Stimulated activated effector memory CD8-positive, alpha-beta T cell treated with anti-CD3 and anti-CD28 coated beads, Interleukin-12 subunit alpha, Interleukin-12 subunit beta, amount 100 ng/mL, for 72 hours (primary cell): ENCODE measurements at regions not wholly inside any gene's neighbourhood (a gene's known extent, or its start where the extent isn't known, plus 50 kb on each side); places are given as distances from the start of the nearest gene placed in this dataset.

Source experiments
- ATAC-seq: fragments of 150-1000 bp; cut with Tn5 transposase; 2 replicates; pipeline ENCODE4 v1.10.0; 2021
- DNase-seq, 2 donors: peaks; one replicate each; pipeline ENCODE4 v3.0.0; 2021 to 2022; ENCODE audit warnings: low spot score in 2 of 2
- H3K27ac Mint-ChIP-seq: one replicate; pipeline ENCODE4 v1.8.0; 2022; ENCODE audit warnings: mild to moderate bottlenecking, mixed read lengths
- H3K36me3 Mint-ChIP-seq: one replicate; pipeline ENCODE4 v1.8.0; 2022; ENCODE audit warnings: mild to moderate bottlenecking, mixed read lengths
- H3K4me1 Mint-ChIP-seq: one replicate; pipeline ENCODE4 v1.8.0; 2022; ENCODE audit warnings: mixed read lengths
- H3K4me3 Mint-ChIP-seq: one replicate; pipeline ENCODE4 v1.8.0; 2022; ENCODE audit warnings: mild to moderate bottlenecking, mixed read lengths
- H3K9me3 Mint-ChIP-seq: one replicate; pipeline ENCODE4 v1.8.0; 2022; ENCODE audit warnings: mixed read lengths

GRCh38 chrX:20767346-20767745, 500.6 kb upstream of the RPS6KA3 start:
- ATAC-seq: no peak
- no peak overlapping the region for H3K27ac Mint-ChIP-seq

GRCh38 chrX:20756585-20756984, 489.9 kb upstream of the RPS6KA3 start:
- no peaks in the 10 kb centered on the region for H3K4me1 Mint-ChIP-seq
- ATAC-seq (no peak), DNase-seq (no peak)
- H3K4me3 Mint-ChIP-seq: no peak overlapping the region
- no peaks in the 10 kb centered on the region for H3K9me3 Mint-ChIP-seq
- no peaks in the 10 kb centered on the region for H3K36me3 Mint-ChIP-seq
- H3K27ac Mint-ChIP-seq: no peak overlapping the region

More at GRCh38 chrX:20767346-20767745, 500.6 kb upstream of the RPS6KA3 start:
- Mint-ChIP-seq H3K36me3 (no peaks in the 10 kb centered on the region), H3K9me3 (peaks cover 2% of the 10 kb centered on the region), H3K4me3 (no peak overlapping the region), H3K4me1 (no peaks in the 10 kb centered on the region)
- no peak for DNase-seq

- no peak overlapping the region for H3K4me3 Mint-ChIP-seq
- H3K27ac Mint-ChIP-seq: no peak overlapping the region
- ATAC-seq (no peak), DNase-seq (no peak)
- no peaks in the 10 kb centered on the region for H3K9me3 Mint-ChIP-seq
- no peaks in the 10 kb centered on the region for H3K36me3 Mint-ChIP-seq
- no peaks in the 10 kb centered on the region for H3K4me1 Mint-ChIP-seq
Measured at GRCh38 chrX:20753076-20753475, 486.4 kb upstream of the RPS6KA3 start.

GRCh38 chrX:20746690-20747089, 480.0 kb upstream of the RPS6KA3 start:
- H3K4me3 Mint-ChIP-seq: no peak overlapping the region
- H3K4me1 Mint-ChIP-seq: no peaks in the 10 kb centered on the region
- H3K36me3 Mint-ChIP-seq: no peaks in the 10 kb centered on the region
- DNase-seq: no peak
- H3K27ac Mint-ChIP-seq: no peak overlapping the region
- no peaks in the 10 kb centered on the region for H3K9me3 Mint-ChIP-seq
- no peak for ATAC-seq

DNA sequence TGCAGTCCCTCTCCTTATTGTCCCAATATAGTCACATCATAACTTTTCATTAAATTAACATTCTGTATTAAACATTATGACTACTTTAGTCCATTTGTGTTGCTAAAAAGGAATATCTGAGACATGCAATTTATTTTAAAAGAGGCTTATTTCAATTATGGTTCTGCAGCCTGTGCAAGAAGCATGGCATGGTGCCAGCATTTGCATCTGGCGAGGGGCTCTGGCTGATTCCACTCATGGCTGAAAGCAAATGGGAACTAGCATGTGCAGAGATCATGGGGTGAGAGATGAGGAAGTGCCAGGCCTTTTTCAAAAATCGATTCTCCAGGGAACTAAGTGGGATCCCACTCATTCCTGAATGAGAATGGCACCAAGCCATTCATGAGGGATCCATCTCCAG, 476.3 kb upstream of the RPS6KA3 start:
- H3K4me1 Mint-ChIP-seq: no peaks in the 10 kb centered on the region
- H3K9me3 Mint-ChIP-seq: no peaks in the 10 kb centered on the region
- H3K27ac Mint-ChIP-seq: no peak overlapping the region
- ATAC-seq (no peak), DNase-seq (no peak)
- no peak overlapping the region for H3K4me3 Mint-ChIP-seq
- no peaks in the 10 kb centered on the region for H3K36me3 Mint-ChIP-seq

DNA sequence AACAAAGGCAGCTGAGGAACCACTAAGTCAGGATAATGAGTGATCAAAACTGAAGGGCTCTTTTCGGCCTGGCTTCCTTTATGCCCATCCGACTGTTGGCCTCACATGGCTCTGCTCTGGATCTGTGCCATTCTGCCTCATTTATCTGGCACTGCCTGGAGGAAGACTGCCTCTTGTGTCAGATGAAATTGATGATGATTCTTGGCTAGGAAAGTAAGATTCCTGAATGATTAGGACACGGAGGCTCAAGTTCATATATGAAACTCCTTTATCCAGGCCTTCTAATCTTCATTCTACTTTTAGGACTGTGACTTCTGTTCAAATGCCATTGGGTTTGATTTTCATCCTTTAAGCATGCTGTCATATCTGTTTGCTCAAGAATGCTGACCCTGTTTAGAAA, 475.4 kb upstream of the RPS6KA3 start:
- H3K9me3 Mint-ChIP-seq: no peaks in the 10 kb centered on the region
- no peaks in the 10 kb centered on the region for H3K36me3 Mint-ChIP-seq
- H3K27ac Mint-ChIP-seq: no peak overlapping the region
- H3K4me3 Mint-ChIP-seq: no peak overlapping the region
- no peaks in the 10 kb centered on the region for H3K4me1 Mint-ChIP-seq
- DNase-seq (no peak), ATAC-seq (no peak)

GRCh38 chrX:20740443-20740842, 473.7 kb upstream of the RPS6KA3 start:
- Mint-ChIP-seq H3K36me3 (no peaks in the 10 kb centered on the region), H3K4me3 (no peak overlapping the region), H3K9me3 (no peaks in the 10 kb centered on the region), H3K27ac (no peak overlapping the region), H3K4me1 (no peaks in the 10 kb centered on the region)
- DNase-seq (no peak), ATAC-seq (no peak)

GRCh38 chrX:20739038-20739745, 472.5 kb upstream of the RPS6KA3 start:
- no peaks in the 10 kb centered on the region for H3K4me1 Mint-ChIP-seq
- no peak overlapping the region for H3K27ac Mint-ChIP-seq
- H3K4me3 Mint-ChIP-seq: no peak overlapping the region
- no peaks in the 10 kb centered on the region for H3K9me3 Mint-ChIP-seq
- ATAC-seq: no peak
- no peaks in the 10 kb centered on the region for H3K36me3 Mint-ChIP-seq
- DNase-seq: no peak

DNA sequence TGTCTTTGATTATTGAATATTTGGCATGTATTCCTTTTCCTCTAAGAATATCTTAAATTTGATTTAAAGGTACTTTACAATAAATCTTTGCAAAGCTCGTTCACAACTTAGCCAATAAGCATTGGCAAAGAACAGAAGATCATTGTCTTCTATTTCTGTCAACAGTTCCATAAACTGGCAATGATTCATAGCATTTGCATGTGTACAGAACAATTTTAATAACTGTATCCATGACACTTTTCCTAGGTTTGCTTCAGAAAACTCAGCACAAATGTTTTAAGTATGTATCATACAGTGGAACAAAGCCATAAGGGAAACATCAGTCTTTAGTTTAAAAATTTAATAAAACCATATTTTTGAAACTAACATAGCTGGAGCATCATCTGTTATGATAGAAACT, 462.7 kb upstream of the RPS6KA3 start:
- no peak for ATAC-seq
- Mint-ChIP-seq H3K36me3 (no peaks in the 10 kb centered on the region), H3K4me1 (no peaks in the 10 kb centered on the region), H3K4me3 (no peak overlapping the region), H3K27ac (no peak overlapping the region), H3K9me3 (no peaks in the 10 kb centered on the region)
- DNase-seq: no peak

- Mint-ChIP-seq H3K27ac (no peak overlapping the region), H3K36me3 (no peaks in the 10 kb centered on the region), H3K4me1 (no peaks in the 10 kb centered on the region), H3K9me3 (no peaks in the 10 kb centered on the region), H3K4me3 (no peak overlapping the region)
- ATAC-seq: no peak
- no peak for DNase-seq
Measured at GRCh38 chrX:20727447-20727846, 460.7 kb upstream of the RPS6KA3 start.

GRCh38 chrX:20720954-20721626, 454.4 kb upstream of the RPS6KA3 start:
- Mint-ChIP-seq H3K27ac (no peak overlapping the region), H3K9me3 (peaks cover 3% of the 10 kb centered on the region), H3K4me1 (no peaks in the 10 kb centered on the region), H3K4me3 (no peak overlapping the region), H3K36me3 (no peaks in the 10 kb centered on the region)
- ATAC-seq (no peak), DNase-seq (no peak)

DNA sequence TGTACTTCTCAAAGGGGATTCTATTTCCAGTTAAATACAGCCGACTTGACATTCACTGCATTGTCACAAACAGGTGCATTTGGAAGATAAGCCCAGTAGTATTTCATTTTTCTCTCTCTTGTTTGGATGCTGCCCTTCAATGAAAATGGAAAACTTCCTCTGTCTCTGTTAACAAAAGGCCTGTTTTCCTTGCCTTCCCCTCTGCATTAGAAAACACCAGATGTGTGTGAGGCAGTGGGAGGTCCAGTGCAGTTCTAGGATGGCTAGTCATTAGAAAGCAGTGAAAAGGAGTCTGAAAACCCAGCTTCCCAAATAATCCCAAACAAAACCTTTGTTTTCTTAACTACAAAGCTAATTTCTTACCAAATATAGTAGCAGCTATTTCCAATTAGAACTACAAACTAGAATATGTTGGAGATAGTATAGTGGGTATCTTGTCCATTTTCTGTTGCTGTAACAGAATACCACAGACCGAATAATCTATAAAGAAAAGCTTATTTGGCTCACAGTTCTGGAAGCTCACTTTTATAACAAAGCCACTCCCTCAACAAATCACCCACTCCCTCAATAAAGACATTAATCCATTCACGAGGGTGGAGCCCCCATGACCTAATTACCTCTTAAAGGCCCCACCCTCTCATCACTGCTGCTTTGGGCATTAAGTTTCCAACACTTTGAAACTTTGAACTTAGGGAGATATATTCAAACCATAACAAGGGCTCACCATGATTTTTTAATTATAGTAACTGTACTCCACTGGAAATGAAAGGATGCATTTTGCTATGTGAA, 452.1 kb upstream of the RPS6KA3 start:
- no peaks in the 10 kb centered on the region for H3K4me1 Mint-ChIP-seq
- ATAC-seq: no peak
- DNase-seq: no peak
- no peak overlapping the region for H3K27ac Mint-ChIP-seq
- H3K36me3 Mint-ChIP-seq: no peaks in the 10 kb centered on the region
- no peak overlapping the region for H3K4me3 Mint-ChIP-seq
- H3K9me3 Mint-ChIP-seq: peaks cover 3% of the 10 kb centered on the region

DNA sequence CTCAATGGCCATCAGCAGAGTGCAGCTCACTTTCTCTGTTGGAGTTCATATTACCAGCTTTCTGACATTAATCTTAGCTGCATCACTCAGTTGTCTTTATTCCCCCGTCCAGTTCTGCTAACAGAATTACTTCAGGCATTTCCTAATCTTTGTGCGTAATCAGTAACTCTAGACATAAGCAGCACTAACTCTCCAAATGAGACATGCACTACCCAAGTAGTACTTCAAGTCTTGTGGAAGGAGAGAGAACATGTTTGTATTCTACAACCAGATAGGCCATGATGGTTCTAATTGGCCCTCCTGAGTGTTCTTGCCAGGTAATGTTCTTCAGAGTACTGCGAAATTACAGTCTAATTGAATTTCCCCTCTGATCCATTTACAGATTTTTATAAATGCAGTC, 448.5 kb upstream of the RPS6KA3 start:
- H3K27ac Mint-ChIP-seq: no peak overlapping the region
- H3K36me3 Mint-ChIP-seq: no peaks in the 10 kb centered on the region
- ATAC-seq (no peak), DNase-seq (no peak)
- H3K4me1 Mint-ChIP-seq: no peaks in the 10 kb centered on the region
- H3K4me3 Mint-ChIP-seq: no peak overlapping the region
- H3K9me3 Mint-ChIP-seq: peaks cover 3% of the 10 kb centered on the region

DNA sequence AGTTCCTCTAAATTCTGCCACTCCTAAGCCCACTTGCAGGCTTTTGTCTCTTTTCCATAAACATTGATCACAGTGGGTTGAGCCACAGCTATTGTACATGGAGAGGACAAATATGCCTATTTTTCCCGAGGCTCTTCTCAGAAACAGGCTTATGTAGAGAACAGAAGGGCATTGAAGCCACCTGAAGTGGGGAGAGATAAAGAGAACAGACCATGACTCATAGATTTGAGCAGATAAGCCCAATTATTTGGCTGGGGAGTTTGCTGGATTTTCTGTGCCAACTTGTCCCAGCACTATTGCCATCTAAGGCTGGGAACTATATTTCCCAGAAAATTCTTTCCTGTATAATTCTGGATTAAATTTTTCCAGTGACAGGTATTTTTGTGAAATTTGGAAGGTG, 446.1 kb upstream of the RPS6KA3 start:
- ATAC-seq (no peak), DNase-seq (no peak)
- Mint-ChIP-seq H3K4me1 (no peaks in the 10 kb centered on the region), H3K36me3 (no peaks in the 10 kb centered on the region), H3K9me3 (peaks cover 3% of the 10 kb centered on the region), H3K27ac (no peak overlapping the region), H3K4me3 (no peak overlapping the region)

- Mint-ChIP-seq H3K4me3 (no peak overlapping the region), H3K36me3 (no peaks in the 10 kb centered on the region), H3K9me3 (no peaks in the 10 kb centered on the region), H3K4me1 (no peaks in the 10 kb centered on the region), H3K27ac (no peak overlapping the region)
- ATAC-seq (no peak), DNase-seq (no peak)
Measured at GRCh38 chrX:20711366-20711765, 444.7 kb upstream of the RPS6KA3 start.

GRCh38 chrX:20693078-20693477, 426.4 kb upstream of the RPS6KA3 start:
- Mint-ChIP-seq H3K4me3 (no peak overlapping the region), H3K4me1 (no peaks in the 10 kb centered on the region), H3K27ac (no peak overlapping the region), H3K36me3 (no peaks in the 10 kb centered on the region), H3K9me3 (no peaks in the 10 kb centered on the region)
- no peak for ATAC-seq
- no peak for DNase-seq
